SU-DHL-6 (cell line): ENCODE measurements at regions not wholly inside any gene's neighbourhood (a gene's known extent, or its start where the extent isn't known, plus 50 kb on each side); places are given as distances from the start of the nearest gene placed in this dataset.

Experiments used
- CTCF ChIP-seq: fragments of 200-600 bp; sonication (generic); IDR thresholded peaks from one replicate; pipeline ENCODE4 v1.5.1; 2017; ENCODE audit warnings: antibody characterized with exemption, mild to moderate bottlenecking, low read length, moderate library complexity; ENCODE audit not compliant: insufficient read depth, poor library complexity, severe bottlenecking
- EZH2phosphoT487 ChIP-seq: fragments of 200-600 bp; sonication (generic), shearing (Covaris generic); conservative IDR thresholded peaks from 2 replicates; pipeline ENCODE4 v1.6.1; 2018; ENCODE audit warnings: mild to moderate bottlenecking, antibody characterized with exemption, low read length, moderate library complexity, mixed read lengths

- TF ChIP-seq CTCF (no peak), EZH2phosphoT487 (no peak)
Observed at GRCh38 chr1:83787246-83787998, 211.5 kb downstream of the TTLL7 start.
